Panc1 (cell line): ENCODE measurements at regions not wholly inside any gene's neighbourhood (a gene's known extent, or its start where the extent isn't known, plus 50 kb on each side); places are given as distances from the start of the nearest gene placed in this dataset.

ENCODE experiments used
- POLR2AphosphoS5 ChIP-seq: IDR thresholded peaks from 2 replicates; pipeline ENCODE4 v1.6.1; 2012; ENCODE audit warnings: mild to moderate bottlenecking, low read depth, low read length, moderate library complexity
- SIN3A ChIP-seq: IDR thresholded peaks from 2 replicates; pipeline ENCODE4 v1.6.1; 2012; ENCODE audit warnings: low read depth, mild to moderate bottlenecking, low read length, moderate library complexity, borderline replicate concordance; ENCODE audit not compliant: insufficient read depth
- TCF7L2 ChIP-seq: IDR thresholded peaks from 2 replicates; pipeline ENCODE4 v1.6.1; 2011; ENCODE audit warnings: mild to moderate bottlenecking, low read depth, low read length, inconsistent platforms
- TF ChIP-seq, protein P1 (sequence below): fragments of 450-650 bp; IDR thresholded peaks from 2 replicates; pipeline ENCODE4 v1.5.1; 2017; ENCODE audit warnings: mild to moderate bottlenecking
- TF ChIP-seq, protein P2 (sequence below), 2 experiments: IDR thresholded peaks; 2 replicates each; pipeline ENCODE4 v1.6.1; 2011 to 2012; ENCODE audit warnings: low read depth in 2 of 2, control low read depth in 1 of 2, low read length in 1 of 2, mild to moderate bottlenecking in 1 of 2, moderate library complexity in 1 of 2; ENCODE audit not compliant: insufficient read depth in 1 of 2

DNA sequence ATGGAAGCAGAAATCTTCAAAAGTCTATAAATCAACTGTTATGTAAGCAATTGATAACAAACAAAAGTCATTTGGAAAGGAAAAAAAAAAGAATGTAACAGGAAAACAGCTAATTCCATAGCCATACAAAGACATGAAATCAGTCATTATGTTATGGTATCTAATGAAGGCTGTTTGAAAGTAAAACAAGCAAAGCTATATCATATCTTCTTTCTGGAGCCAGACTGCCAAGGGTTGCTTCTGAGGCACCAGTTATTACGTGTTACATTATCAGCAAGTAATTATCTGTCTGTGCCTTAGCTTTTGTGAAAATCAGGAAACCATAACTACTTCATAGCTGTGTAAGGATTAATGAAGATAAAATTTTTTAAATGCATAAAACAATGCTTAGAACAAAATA is 480.2 kb downstream of the FAT4 start:
- TF ChIP-seq POLR2AphosphoS5 (no peak), SIN3A (no peak), TCF7L2 (no peak)
- TF ChIP-seq, protein P1, sequence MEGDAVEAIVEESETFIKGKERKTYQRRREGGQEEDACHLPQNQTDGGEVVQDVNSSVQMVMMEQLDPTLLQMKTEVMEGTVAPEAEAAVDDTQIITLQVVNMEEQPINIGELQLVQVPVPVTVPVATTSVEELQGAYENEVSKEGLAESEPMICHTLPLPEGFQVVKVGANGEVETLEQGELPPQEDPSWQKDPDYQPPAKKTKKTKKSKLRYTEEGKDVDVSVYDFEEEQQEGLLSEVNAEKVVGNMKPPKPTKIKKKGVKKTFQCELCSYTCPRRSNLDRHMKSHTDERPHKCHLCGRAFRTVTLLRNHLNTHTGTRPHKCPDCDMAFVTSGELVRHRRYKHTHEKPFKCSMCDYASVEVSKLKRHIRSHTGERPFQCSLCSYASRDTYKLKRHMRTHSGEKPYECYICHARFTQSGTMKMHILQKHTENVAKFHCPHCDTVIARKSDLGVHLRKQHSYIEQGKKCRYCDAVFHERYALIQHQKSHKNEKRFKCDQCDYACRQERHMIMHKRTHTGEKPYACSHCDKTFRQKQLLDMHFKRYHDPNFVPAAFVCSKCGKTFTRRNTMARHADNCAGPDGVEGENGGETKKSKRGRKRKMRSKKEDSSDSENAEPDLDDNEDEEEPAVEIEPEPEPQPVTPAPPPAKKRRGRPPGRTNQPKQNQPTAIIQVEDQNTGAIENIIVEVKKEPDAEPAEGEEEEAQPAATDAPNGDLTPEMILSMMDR, result no peak
- TF ChIP-seq, protein P2, sequence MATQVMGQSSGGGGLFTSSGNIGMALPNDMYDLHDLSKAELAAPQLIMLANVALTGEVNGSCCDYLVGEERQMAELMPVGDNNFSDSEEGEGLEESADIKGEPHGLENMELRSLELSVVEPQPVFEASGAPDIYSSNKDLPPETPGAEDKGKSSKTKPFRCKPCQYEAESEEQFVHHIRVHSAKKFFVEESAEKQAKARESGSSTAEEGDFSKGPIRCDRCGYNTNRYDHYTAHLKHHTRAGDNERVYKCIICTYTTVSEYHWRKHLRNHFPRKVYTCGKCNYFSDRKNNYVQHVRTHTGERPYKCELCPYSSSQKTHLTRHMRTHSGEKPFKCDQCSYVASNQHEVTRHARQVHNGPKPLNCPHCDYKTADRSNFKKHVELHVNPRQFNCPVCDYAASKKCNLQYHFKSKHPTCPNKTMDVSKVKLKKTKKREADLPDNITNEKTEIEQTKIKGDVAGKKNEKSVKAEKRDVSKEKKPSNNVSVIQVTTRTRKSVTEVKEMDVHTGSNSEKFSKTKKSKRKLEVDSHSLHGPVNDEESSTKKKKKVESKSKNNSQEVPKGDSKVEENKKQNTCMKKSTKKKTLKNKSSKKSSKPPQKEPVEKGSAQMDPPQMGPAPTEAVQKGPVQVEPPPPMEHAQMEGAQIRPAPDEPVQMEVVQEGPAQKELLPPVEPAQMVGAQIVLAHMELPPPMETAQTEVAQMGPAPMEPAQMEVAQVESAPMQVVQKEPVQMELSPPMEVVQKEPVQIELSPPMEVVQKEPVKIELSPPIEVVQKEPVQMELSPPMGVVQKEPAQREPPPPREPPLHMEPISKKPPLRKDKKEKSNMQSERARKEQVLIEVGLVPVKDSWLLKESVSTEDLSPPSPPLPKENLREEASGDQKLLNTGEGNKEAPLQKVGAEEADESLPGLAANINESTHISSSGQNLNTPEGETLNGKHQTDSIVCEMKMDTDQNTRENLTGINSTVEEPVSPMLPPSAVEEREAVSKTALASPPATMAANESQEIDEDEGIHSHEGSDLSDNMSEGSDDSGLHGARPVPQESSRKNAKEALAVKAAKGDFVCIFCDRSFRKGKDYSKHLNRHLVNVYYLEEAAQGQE (IDR thresholded peaks at IDR 0.05; ENCODE audit: insufficient read depth in 1 of 2, low read depth in 2 of 2, low read length in 1 of 2), result no peak
